Stomach (tissue), 8 donors: ENCODE measurements at regions not wholly inside any gene's neighbourhood (a gene's known extent, or its start where the extent isn't known, plus 50 kb on each side); places are given as distances from the start of the nearest gene placed in this dataset.
A peak's percentile ranks its signal among the peaks of the same experiment; 100 is the strongest.

Experiments used
- DNase-seq, 2 donors: peaks; one replicate each; pipeline versions ENCODE4 v3.0.0 to v3.0.0-alpha.2; 2013 to 2019
- H3K27ac ChIP-seq, 5 donors: fragments of 200-600 bp in 4 of 5; sonication (generic) in 4 of 5; one replicate each; pipeline ENCODE4 v1.5.1; 2013 to 2019; ENCODE audit warnings: mild to moderate bottlenecking in 1 of 5, moderate library complexity in 1 of 5
- H3K27me3 ChIP-seq, 3 donors: fragments of 200-600 bp; sonication (generic); one replicate each; pipeline ENCODE4 v1.5.1; 2017 to 2019; ENCODE audit warnings: mixed run types in 1 of 3
- H3K36me3 ChIP-seq, 4 donors: fragments of 200-600 bp; sonication (generic); 1 replicate in 3 of 4; 2 replicates in 1 of 4; pipeline ENCODE4 v1.5.1; 2016 to 2019
- H3K4me1 ChIP-seq, 4 donors: fragments of 200-600 bp; sonication (generic); one replicate each; pipeline ENCODE4 v1.5.1; 2016 to 2019
- H3K4me3 ChIP-seq, 4 donors: fragments of 200-600 bp; sonication (generic) in 3 of 4; one replicate each; pipeline ENCODE4 v1.5.1; 2016 to 2019; ENCODE audit warnings: mild to moderate bottlenecking in 1 of 4
- H3K9me3 ChIP-seq, 4 donors: fragments of 200-600 bp; sonication (generic); one replicate each; pipeline ENCODE4 v1.5.1; 2016 to 2019
- CTCF ChIP-seq, 7 experiments: fragments of 450-650 bp in 4 of 7; fragments of 200-600 bp in 3 of 7; sonication (generic) in 3 of 7; IDR thresholded peaks; one replicate each; pipeline ENCODE4 v1.5.1; 2016 to 2019; ENCODE audit warnings: antibody characterized with exemption in 7 of 7, control low read depth in 2 of 7, mild to moderate bottlenecking in 1 of 7
- EP300 ChIP-seq: sonication (generic); formaldehyde crosslinking; IDR thresholded peaks from one replicate; pipeline ENCODE4 v1.6.1; 2017; ENCODE audit warnings: antibody characterized with exemption
- POLR2A ChIP-seq, 4 donors: fragments of 450-650 bp; IDR thresholded peaks; one replicate each; pipeline ENCODE4 v1.6.1; 2016; ENCODE audit warnings: antibody characterized with exemption in 4 of 4, control low read depth in 2 of 4, mild to moderate bottlenecking in 1 of 4, moderate library complexity in 1 of 4
- POLR2AphosphoS5 ChIP-seq, 3 donors: sonication (generic); formaldehyde crosslinking; IDR thresholded peaks; one replicate each; pipeline ENCODE4 v1.6.1; 2016; ENCODE audit warnings: antibody characterized with exemption in 3 of 3
- WGBS, 5 donors: extraction: QIAGEN DNeasy Blood & Tissue Kit in 3 of 5; methylation state at CpG; one replicate each; pipeline versions ENCODE4 v1.1.5 to v1.1.7; 2013 to 2018; 5-methylcytosine and 5-hydroxymethylcytosine counted together
- intact Hi-C: fragments of 100-400 bp; cut with DNase I; formaldehyde crosslinking; loops from one replicate; pipeline ENCODE4 v1.15.1; 2023; ENCODE audit warnings: low total_unique reads
- donor health status: healthy with polysubstance abuse.
- donor health status: Bipolar disorder and iron deficiency.
- donor health status: healthy.

GRCh38 chr10:9253121-9253520 is 1198.6 kb downstream of the GATA3 start:
- Histone ChIP-seq H3K27me3 (no peaks in the 10 kb centered on the region), H3K27ac (no peak overlapping the region), H3K4me1 (no peaks in the 10 kb centered on the region), H3K9me3 (no peaks in the 10 kb centered on the region), H3K4me3 (no peak overlapping the region), H3K36me3 (no peaks in the 10 kb centered on the region)
- intact Hi-C loops, result no loop called here
- peak in 1 of 2 donors; percentile 30 for DNase-seq
- TF ChIP-seq POLR2A (IDR thresholded peaks at IDR 0.05), result no peak
- no peak for TF ChIP-seq EP300
- no peak for TF ChIP-seq CTCF (IDR thresholded peaks at IDR 0.05)
- TF ChIP-seq POLR2AphosphoS5 (IDR thresholded peaks at IDR 0.05), result no peak

GRCh38 chr10:9254353-9254752 is 1199.9 kb downstream of the GATA3 start:
- DNase-seq, result no peak
- no peak overlapping the region for H3K4me3 ChIP-seq
- no peaks in the 10 kb centered on the region for H3K4me1 ChIP-seq
- H3K27ac ChIP-seq, result no peak overlapping the region
- intact Hi-C loops, result no loop called here
- H3K36me3 ChIP-seq, result no peaks in the 10 kb centered on the region
- TF ChIP-seq EP300 (no peak), POLR2AphosphoS5 (IDR thresholded peaks at IDR 0.05) (no peak), CTCF (IDR thresholded peaks at IDR 0.05) (no peak), POLR2A (IDR thresholded peaks at IDR 0.05) (no peak)
- H3K27me3 ChIP-seq, result no peaks in the 10 kb centered on the region
- WGBS, 5 donors, result 44 to 62% (median 46%) methylated on average over 2 of the region's 2 CpGs
- H3K9me3 ChIP-seq, result no peaks in the 10 kb centered on the region

DNA sequence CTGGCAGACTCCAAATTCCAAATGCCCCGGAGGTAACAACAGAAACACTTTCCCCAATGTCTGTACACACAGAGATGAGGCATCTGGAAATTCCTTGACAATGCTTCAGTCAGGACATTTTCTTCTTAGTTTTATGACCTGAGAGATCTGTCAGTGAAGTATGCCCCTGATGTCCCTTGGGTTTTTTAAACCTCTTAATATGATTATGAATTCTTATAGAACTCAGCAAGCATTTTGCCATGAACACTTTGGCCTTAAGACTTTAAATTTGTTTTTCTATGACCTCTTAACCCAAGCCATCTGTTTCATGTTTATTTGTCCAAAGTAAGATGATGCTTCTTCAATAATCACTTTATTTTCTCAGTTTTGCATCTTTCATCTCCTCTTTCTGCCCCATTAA is 1206.2 kb downstream of the GATA3 start:
- WGBS, 5 donors, result 50 to 85% (median 63%) methylated on average over 1 of the region's 1 CpG

GRCh38 chr10:9262770-9263169 is 1208.3 kb downstream of the GATA3 start:
- WGBS, 5 donors, result 7 to 41% (median 24%) methylated on average over 1 of the region's 1 CpG
- no peak for TF ChIP-seq EP300
- TF ChIP-seq CTCF (IDR thresholded peaks at IDR 0.05), result no peak
- TF ChIP-seq POLR2AphosphoS5 (IDR thresholded peaks at IDR 0.05), result no peak
- no peak for TF ChIP-seq POLR2A (IDR thresholded peaks at IDR 0.05)
- no peaks in the 10 kb centered on the region for H3K36me3 ChIP-seq
- intact Hi-C loops, result no loop called here
- no peaks in the 10 kb centered on the region for H3K4me1 ChIP-seq
- H3K27ac ChIP-seq, result no peak overlapping the region
- DNase-seq, result no peak
- H3K9me3 ChIP-seq, result no peaks in the 10 kb centered on the region
- peaks cover 0 to 7% (median 0%) of the 10 kb centered on the region in 3 donors for H3K27me3 ChIP-seq
- no peak overlapping the region for H3K4me3 ChIP-seq

More for the DNA sequence above, 1206.2 kb downstream of the GATA3 start:
- Histone ChIP-seq H3K36me3 (no peaks in the 10 kb centered on the region), H3K9me3 (no peaks in the 10 kb centered on the region), H3K27me3 (peaks cover 0 to 7% (median 0%) of the 10 kb centered on the region in 3 donors), H3K4me1 (no peaks in the 10 kb centered on the region), H3K4me3 (no peak overlapping the region), H3K27ac (no peak overlapping the region)
- intact Hi-C loops, result no loop called here
- no peak for TF ChIP-seq POLR2A (IDR thresholded peaks at IDR 0.05)
- no peak for TF ChIP-seq EP300
- TF ChIP-seq POLR2AphosphoS5 (IDR thresholded peaks at IDR 0.05), result no peak
- TF ChIP-seq CTCF (IDR thresholded peaks at IDR 0.05), result no peak
- no peak for DNase-seq
